GM12878 (cell line): ENCODE measurements at regions not wholly inside any gene's neighbourhood (a gene's known extent, or its start where the extent isn't known, plus 50 kb on each side); places are given as distances from the start of the nearest gene placed in this dataset.

Source experiments
- ATAC-seq: fragments of 200-7000 bp; cut with Tn5 transposase; 3 replicates; pipeline ENCODE4 v1.9.1; 2020; ENCODE audit warnings: mild to moderate bottlenecking, moderate library complexity
- BruUV-seq: library from RNA; stranded (reverse); fragments of 400-500 nt; replicated peaks from 2 replicates; lab custom pipeline; 2021; lab: Mats Ljungman, UMichigan
- CTCF ChIA-PET: fragments of 300-600 bp; sonication (Branson Sonifier 250); formaldehyde crosslinking; extraction: SDS; loops from one replicate; lab custom pipeline; 2021; ENCODE audit warnings: inconsistent platforms; lab: Yijun Ruan, JAX
- POLR2A ChIA-PET: fragments of 350-600 bp; formaldehyde crosslinking; extraction: SDS; loops from one replicate; lab custom pipeline; 2021; ENCODE audit warnings: inconsistent platforms; lab: Charles Lee
- RAD21 ChIA-PET: fragments of 300-600 bp; sonication (Branson Sonifier 250); formaldehyde crosslinking; loops from one replicate; lab custom pipeline; 2023; ENCODE audit warnings: antibody characterized with exemption; ENCODE audit not compliant: unreplicated experiment; lab: Charles Lee
- SMC1A ChIA-PET: fragments of 300-600 bp; sonication (Branson Sonifier 250); formaldehyde crosslinking; loops from one replicate; lab custom pipeline; 2023; ENCODE audit not compliant: unreplicated experiment, uncharacterized antibody; lab: Charles Lee
- DNase-seq: peaks from one replicate; pipeline ENCODE4 v3.0.0-alpha.2; 2011; ENCODE audit warnings: low read depth, low spot score
- FAIRE-seq: peaks from 3 replicates; lab custom pipeline; 2011; peaks lifted over from hg19 to GRCh38; lab: Jason Lieb, UNC
- H2AFZ ChIP-seq: 2 replicates; pipeline ENCODE4 v1.6.0; 2011; ENCODE audit warnings: low read depth, low read length, control low read depth; ENCODE audit not compliant: control insufficient read depth
- H3K27ac ChIP-seq: 2 replicates; pipeline ENCODE4 v1.5.1; 2011; ENCODE audit warnings: control low read depth; ENCODE audit not compliant: control insufficient read depth, insufficient read depth
- H3K27me3 ChIP-seq, 2 experiments: replicated peaks in 1 of 2; 2 replicates each; pipeline versions ENCODE4 v1.6.0 to v1.6.1; 2011; ENCODE audit warnings: low read length in 1 of 2; ENCODE audit not compliant: control insufficient read depth in 2 of 2, insufficient read depth in 2 of 2
- H3K36me3 ChIP-seq, 2 experiments: 2 replicates each; pipeline ENCODE4 v1.5.1; 2011; ENCODE audit warnings: low read length in 1 of 2; ENCODE audit not compliant: control insufficient read depth in 2 of 2, insufficient read depth in 2 of 2
- H3K4me1 ChIP-seq: 2 replicates; pipeline ENCODE4 v1.6.1; 2011; ENCODE audit warnings: mild to moderate bottlenecking, low read length, moderate library complexity, mixed read lengths; ENCODE audit not compliant: control insufficient read depth, insufficient read depth
- H3K4me2 ChIP-seq: 2 replicates; pipeline ENCODE4 v1.6.0; 2011; ENCODE audit warnings: control low read depth; ENCODE audit not compliant: control insufficient read depth, insufficient read depth
- H3K4me3 ChIP-seq: fragments of 200-600 bp; sonication (generic); 2 replicates; pipeline ENCODE4 v1.5.1; 2016
- H3K79me2 ChIP-seq: 2 replicates; pipeline ENCODE4 v1.6.0; 2011; ENCODE audit warnings: low read length; ENCODE audit not compliant: control insufficient read depth, insufficient read depth
- H3K9ac ChIP-seq: 2 replicates; pipeline ENCODE4 v1.8.0; 2011; ENCODE audit warnings: low read length, control low read depth, mixed read lengths; ENCODE audit not compliant: control insufficient read depth, insufficient read depth
- H3K9me3 ChIP-seq: replicated peaks from 3 replicates; pipeline ENCODE4 v1.5.1; 2011; ENCODE audit warnings: mild to moderate bottlenecking, low read length; ENCODE audit not compliant: control insufficient read depth, insufficient read depth
- H4K20me1 ChIP-seq: 2 replicates; pipeline ENCODE4 v1.6.0; 2011; ENCODE audit not compliant: control insufficient read depth, insufficient read depth
- CBX3 ChIP-seq: fragments of 200-600 bp; sonication (generic); IDR thresholded peaks from 2 replicates; pipeline ENCODE4 v1.6.1; 2016; ENCODE audit warnings: low read depth, borderline replicate concordance
- CTCF ChIP-seq, 3 experiments: IDR thresholded peaks in 2 of 3; conservative IDR thresholded peaks in 1 of 3; 2 replicates each; pipeline ENCODE4 v1.5.1; 2011; ENCODE audit warnings: low read depth in 3 of 3, low read length in 3 of 3, mild to moderate bottlenecking in 3 of 3, control low read depth in 2 of 3, moderate library complexity in 2 of 3, inconsistent platforms in 1 of 3, mixed read lengths in 1 of 3; ENCODE audit not compliant: control insufficient read depth in 2 of 3, insufficient read depth in 1 of 3; ENCODE audit errors: extremely low read depth in 1 of 3
- ELK1 ChIP-seq: IDR thresholded peaks from 2 replicates; pipeline ENCODE4 v1.6.1; 2012; ENCODE audit warnings: low read depth, low read length, improper control_type of control experiment
- ETV6 ChIP-seq, 2 experiments: fragments of 450-650 bp in 1 of 2; IDR thresholded peaks in 1 of 2; conservative IDR thresholded peaks in 1 of 2; 2 replicates each; pipeline ENCODE4 v1.6.1; 2014; ENCODE audit warnings: antibody characterized with exemption in 1 of 2, borderline replicate concordance in 1 of 2, low read depth in 1 of 2, mild to moderate bottlenecking in 1 of 2, moderate library complexity in 1 of 2
- EZH2 ChIP-seq: IDR thresholded peaks from 2 replicates; pipeline ENCODE4 v1.6.1; 2012; ENCODE audit warnings: low read depth, mild to moderate bottlenecking, control low read depth, inconsistent platforms, low read length, borderline replicate concordance; ENCODE audit not compliant: control insufficient read depth
- KDM1A ChIP-seq: fragments of 200-600 bp; sonication (generic); IDR thresholded peaks from 2 replicates; pipeline ENCODE4 v1.6.1; 2016; ENCODE audit warnings: borderline replicate concordance
- LARP7 ChIP-seq: fragments of 450-650 bp; IDR thresholded peaks from 2 replicates; pipeline ENCODE4 v1.6.1; 2017; ENCODE audit warnings: mild to moderate bottlenecking
- NFYB ChIP-seq: IDR thresholded peaks from 2 replicates; pipeline ENCODE4 v1.6.1; 2011; ENCODE audit warnings: low read depth, mild to moderate bottlenecking, low read length, improper control_type of control experiment, moderate library complexity; ENCODE audit not compliant: insufficient read depth
- RAD21 ChIP-seq: IDR thresholded peaks from 2 replicates; pipeline ENCODE4 v1.6.1; 2011; ENCODE audit warnings: mild to moderate bottlenecking, low read depth, low read length, moderate library complexity; ENCODE audit not compliant: insufficient read depth
- ZBED1 ChIP-seq: IDR thresholded peaks from 2 replicates; pipeline ENCODE4 v1.6.1; 2016; ENCODE audit warnings: borderline replicate concordance
- in situ Hi-C: fragments of 300-500 bp; cut with MboI; formaldehyde crosslinking; loops from 9 replicates; pipeline ENCODE4 v1.14.3; 2018; ENCODE audit warnings: mixed read lengths
- intact Hi-C: fragments of 100-400 bp; cut with micrococcal nuclease; formaldehyde crosslinking; loops from one replicate; pipeline ENCODE4 v1.14.2; 2022; ENCODE audit not compliant: unreplicated experiment
- TF ChIP-seq, protein P1 (sequence below): IDR thresholded peaks from 2 replicates; pipeline ENCODE4 v1.6.1; 2012; ENCODE audit warnings: improper control_type of control experiment, low read depth, low read length; ENCODE audit not compliant: insufficient replicate concordance

DNA sequence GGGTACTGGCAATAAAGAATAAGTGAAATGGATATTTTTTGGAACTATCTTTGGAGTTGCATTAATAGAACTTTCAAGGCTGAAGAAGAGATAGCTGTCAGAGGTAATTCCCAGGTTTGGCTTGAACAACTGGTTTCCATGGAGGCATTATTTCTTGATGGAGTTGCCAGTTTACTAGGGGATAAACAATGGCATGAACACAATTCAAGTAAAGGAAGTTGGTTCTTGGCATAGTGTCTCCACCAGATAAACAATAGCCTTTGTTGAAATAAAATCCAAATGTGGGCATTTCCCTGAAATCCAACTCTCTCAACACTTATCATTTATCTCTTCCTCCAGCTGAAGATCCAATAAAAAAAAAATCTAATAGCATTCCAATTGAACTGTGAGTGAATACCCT is 454.9 kb downstream of the C6orf118 start:
- no peak for FAIRE-seq
- no peak for DNase-seq
- H3K27me3 ChIP-seq = no peaks in the 10 kb centered on the region
- no peaks in the 10 kb centered on the region for H3K36me3 ChIP-seq
- H4K20me1 ChIP-seq = no peaks in the 10 kb centered on the region
- no peak overlapping the region for H2AFZ ChIP-seq
- SMC1A ChIA-PET = no interaction called here
- no peaks in the 10 kb centered on the region for H3K9me3 ChIP-seq
- TF ChIP-seq, protein P1, sequence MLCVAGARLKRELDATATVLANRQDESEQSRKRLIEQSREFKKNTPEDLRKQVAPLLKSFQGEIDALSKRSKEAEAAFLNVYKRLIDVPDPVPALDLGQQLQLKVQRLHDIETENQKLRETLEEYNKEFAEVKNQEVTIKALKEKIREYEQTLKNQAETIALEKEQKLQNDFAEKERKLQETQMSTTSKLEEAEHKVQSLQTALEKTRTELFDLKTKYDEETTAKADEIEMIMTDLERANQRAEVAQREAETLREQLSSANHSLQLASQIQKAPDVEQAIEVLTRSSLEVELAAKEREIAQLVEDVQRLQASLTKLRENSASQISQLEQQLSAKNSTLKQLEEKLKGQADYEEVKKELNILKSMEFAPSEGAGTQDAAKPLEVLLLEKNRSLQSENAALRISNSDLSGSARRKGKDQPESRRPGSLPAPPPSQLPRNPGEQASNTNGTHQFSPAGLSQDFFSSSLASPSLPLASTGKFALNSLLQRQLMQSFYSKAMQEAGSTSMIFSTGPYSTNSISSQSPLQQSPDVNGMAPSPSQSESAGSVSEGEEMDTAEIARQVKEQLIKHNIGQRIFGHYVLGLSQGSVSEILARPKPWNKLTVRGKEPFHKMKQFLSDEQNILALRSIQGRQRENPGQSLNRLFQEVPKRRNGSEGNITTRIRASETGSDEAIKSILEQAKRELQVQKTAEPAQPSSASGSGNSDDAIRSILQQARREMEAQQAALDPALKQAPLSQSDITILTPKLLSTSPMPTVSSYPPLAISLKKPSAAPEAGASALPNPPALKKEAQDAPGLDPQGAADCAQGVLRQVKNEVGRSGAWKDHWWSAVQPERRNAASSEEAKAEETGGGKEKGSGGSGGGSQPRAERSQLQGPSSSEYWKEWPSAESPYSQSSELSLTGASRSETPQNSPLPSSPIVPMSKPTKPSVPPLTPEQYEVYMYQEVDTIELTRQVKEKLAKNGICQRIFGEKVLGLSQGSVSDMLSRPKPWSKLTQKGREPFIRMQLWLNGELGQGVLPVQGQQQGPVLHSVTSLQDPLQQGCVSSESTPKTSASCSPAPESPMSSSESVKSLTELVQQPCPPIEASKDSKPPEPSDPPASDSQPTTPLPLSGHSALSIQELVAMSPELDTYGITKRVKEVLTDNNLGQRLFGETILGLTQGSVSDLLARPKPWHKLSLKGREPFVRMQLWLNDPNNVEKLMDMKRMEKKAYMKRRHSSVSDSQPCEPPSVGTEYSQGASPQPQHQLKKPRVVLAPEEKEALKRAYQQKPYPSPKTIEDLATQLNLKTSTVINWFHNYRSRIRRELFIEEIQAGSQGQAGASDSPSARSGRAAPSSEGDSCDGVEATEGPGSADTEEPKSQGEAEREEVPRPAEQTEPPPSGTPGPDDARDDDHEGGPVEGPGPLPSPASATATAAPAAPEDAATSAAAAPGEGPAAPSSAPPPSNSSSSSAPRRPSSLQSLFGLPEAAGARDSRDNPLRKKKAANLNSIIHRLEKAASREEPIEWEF = no peak
- TF ChIP-seq LARP7 (no peak), EZH2 (no peak), NFYB (no peak), CBX3 (no peak), KDM1A (no peak), CTCF (IDR thresholded peaks at IDR 0.05 in 2 of 3, conservative IDR thresholded peaks at IDR 0.05 in 1 of 3; ENCODE audit: control insufficient read depth in 2 of 3, extremely low read depth in 1 of 3, insufficient read depth in 1 of 3, low read depth in 3 of 3, low read length in 3 of 3) (no peak), RAD21 (no peak), ELK1 (no peak), ZBED1 (no peak), ETV6 (conservative IDR thresholded peaks at IDR 0.05 in 1 of 2, IDR thresholded peaks at IDR 0.05 in 1 of 2; ENCODE audit: borderline replicate concordance in 1 of 2, low read depth in 1 of 2) (no peak)
- TF ChIP-seq, all 136 proteins: peak for 0
- ChIA-PET RAD21 (no interaction called here), POLR2A (no interaction called here), CTCF (no interaction called here)
- Histone ChIP-seq H3K4me1 (no peaks in the 10 kb centered on the region), H3K4me3 (no peak overlapping the region), H3K27ac (no peak overlapping the region), H3K4me2 (no peak overlapping the region), H3K79me2 (no peaks in the 10 kb centered on the region), H3K9ac (no peak overlapping the region)
- in situ Hi-C loops = no loop called here
- BruUV-seq = no TSS peak
- intact Hi-C loops = no loop called here
- no peak for ATAC-seq
